ENCODE measurements at regions not wholly inside any gene's neighbourhood (a gene's known extent, or its start where the extent isn't known, plus 50 kb on each side); places are given as distances from the start of the nearest gene placed in this dataset.

- TF ChIP-seq, protein P1, sequence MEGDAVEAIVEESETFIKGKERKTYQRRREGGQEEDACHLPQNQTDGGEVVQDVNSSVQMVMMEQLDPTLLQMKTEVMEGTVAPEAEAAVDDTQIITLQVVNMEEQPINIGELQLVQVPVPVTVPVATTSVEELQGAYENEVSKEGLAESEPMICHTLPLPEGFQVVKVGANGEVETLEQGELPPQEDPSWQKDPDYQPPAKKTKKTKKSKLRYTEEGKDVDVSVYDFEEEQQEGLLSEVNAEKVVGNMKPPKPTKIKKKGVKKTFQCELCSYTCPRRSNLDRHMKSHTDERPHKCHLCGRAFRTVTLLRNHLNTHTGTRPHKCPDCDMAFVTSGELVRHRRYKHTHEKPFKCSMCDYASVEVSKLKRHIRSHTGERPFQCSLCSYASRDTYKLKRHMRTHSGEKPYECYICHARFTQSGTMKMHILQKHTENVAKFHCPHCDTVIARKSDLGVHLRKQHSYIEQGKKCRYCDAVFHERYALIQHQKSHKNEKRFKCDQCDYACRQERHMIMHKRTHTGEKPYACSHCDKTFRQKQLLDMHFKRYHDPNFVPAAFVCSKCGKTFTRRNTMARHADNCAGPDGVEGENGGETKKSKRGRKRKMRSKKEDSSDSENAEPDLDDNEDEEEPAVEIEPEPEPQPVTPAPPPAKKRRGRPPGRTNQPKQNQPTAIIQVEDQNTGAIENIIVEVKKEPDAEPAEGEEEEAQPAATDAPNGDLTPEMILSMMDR (IDR thresholded peaks at IDR 0.05; ENCODE audit: control extremely low read depth in 1 of 3, insufficient read depth in 1 of 3, low read depth in 1 of 3, low read length in 3 of 3) = no peak
- TF ChIP-seq POLR2A (IDR thresholded peaks at IDR 0.05; ENCODE audit: control extremely low read depth in 1 of 2, low read depth in 2 of 2, low read length in 2 of 2) (no peak), CHD2 (IDR thresholded peaks at IDR 0.05; ENCODE audit: low read length) (no peak), FOSL1 (IDR thresholded peaks at IDR 0.05; ENCODE audit: insufficient read depth, low read depth, low read length) (no peak), SP1 (IDR thresholded peaks at IDR 0.05; ENCODE audit: low read depth, low read length) (no peak), EP300 (IDR thresholded peaks at IDR 0.05; ENCODE audit: borderline replicate concordance in 1 of 2, low read depth in 2 of 2, low read length in 2 of 2) (no peak), HDAC6 (IDR thresholded peaks at IDR 0.05; ENCODE audit: low read depth, low read length) (no peak), EGR1 (IDR thresholded peaks at IDR 0.05; ENCODE audit: borderline replicate concordance, low read depth, low read length) (no peak), NRF1 (IDR thresholded peaks at IDR 0.05; ENCODE audit: low read depth, low read length) (no peak), RAD21 (IDR thresholded peaks at IDR 0.05 in 1 of 2, conservative IDR thresholded peaks at IDR 0.05 in 1 of 2; ENCODE audit: low read depth in 2 of 2, low read length in 2 of 2) (no peak), EZH2 (IDR thresholded peaks at IDR 0.05; ENCODE audit: low read depth, low read length, severe bottlenecking) (no peak), ZNF274 (IDR thresholded peaks at IDR 0.05; ENCODE audit: borderline replicate concordance, extremely low read depth, low read length) (no peak)
- TF ChIP-seq, protein P2, sequence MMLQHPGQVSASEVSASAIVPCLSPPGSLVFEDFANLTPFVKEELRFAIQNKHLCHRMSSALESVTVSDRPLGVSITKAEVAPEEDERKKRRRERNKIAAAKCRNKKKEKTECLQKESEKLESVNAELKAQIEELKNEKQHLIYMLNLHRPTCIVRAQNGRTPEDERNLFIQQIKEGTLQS (IDR thresholded peaks at IDR 0.05; ENCODE audit: insufficient read depth, low read depth, low read length) = no peak
These were observed 202.2 kb upstream of the KIAA1217 start for GRCh38 chr10:24006741-24007140.
